Ishikawa (cell line): ENCODE measurements at regions not wholly inside any gene's neighbourhood (a gene's known extent, or its start where the extent isn't known, plus 50 kb on each side); places are given as distances from the start of the nearest gene placed in this dataset.

Experiments used
- CEBPB ChIP-seq: IDR thresholded peaks from 2 replicates; pipeline ENCODE4 v1.6.1; 2012
- CREB1 ChIP-seq: IDR thresholded peaks from 2 replicates; pipeline ENCODE4 v1.6.1; 2012; ENCODE audit warnings: low read depth
- EP300 ChIP-seq: IDR thresholded peaks from 2 replicates; pipeline ENCODE4 v1.6.1; 2012; ENCODE audit warnings: borderline replicate concordance
- MAX ChIP-seq: IDR thresholded peaks from 2 replicates; pipeline ENCODE4 v1.6.1; 2012
- RAD21 ChIP-seq: IDR thresholded peaks from 2 replicates; pipeline ENCODE4 v1.6.1; 2012; ENCODE audit warnings: low read depth
- TAF1 ChIP-seq: IDR thresholded peaks from 2 replicates; pipeline ENCODE4 v1.6.1; 2012; ENCODE audit warnings: low read depth, mild to moderate bottlenecking
- TEAD4 ChIP-seq: IDR thresholded peaks from 2 replicates; pipeline ENCODE4 v1.6.1; 2012
- YY1 ChIP-seq: IDR thresholded peaks from 2 replicates; pipeline ENCODE4 v1.6.1; 2012; ENCODE audit warnings: low read depth
- ZBTB7A ChIP-seq: IDR thresholded peaks from 2 replicates; pipeline ENCODE4 v1.6.1; 2012; ENCODE audit warnings: low read depth
- TF ChIP-seq, protein P1 (sequence below): IDR thresholded peaks from 2 replicates; pipeline ENCODE4 v1.6.1; 2012; ENCODE audit warnings: low read depth, mild to moderate bottlenecking
- TF ChIP-seq, protein P2 (sequence below): IDR thresholded peaks from 2 replicates; pipeline ENCODE4 v1.6.1; 2012

DNA sequence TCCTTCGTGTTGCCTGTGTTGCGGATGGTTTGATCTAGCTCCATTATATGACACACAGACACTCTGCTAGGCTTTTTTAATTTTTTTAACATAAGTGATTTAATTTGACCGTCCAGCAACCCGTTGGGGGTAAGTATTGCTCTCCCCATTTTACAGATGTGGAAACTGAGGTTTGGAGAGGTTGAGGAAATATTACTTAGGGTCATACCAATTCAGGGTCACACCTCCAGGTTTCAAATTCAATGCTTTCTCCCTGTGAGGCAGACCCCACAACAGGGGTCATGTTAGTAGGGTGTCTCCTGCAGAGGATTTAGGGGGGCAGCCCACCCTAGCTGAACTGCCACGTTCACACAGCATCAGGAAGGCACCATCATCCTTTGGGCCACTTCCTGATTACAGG is 179.4 kb downstream of the COPRS start:
- TF ChIP-seq RAD21 (no peak), TAF1 (no peak), ZBTB7A (no peak), TEAD4 (no peak), EP300 (no peak), CEBPB (no peak), MAX (no peak), YY1 (no peak), CREB1 (no peak)
- TF ChIP-seq, protein P1, sequence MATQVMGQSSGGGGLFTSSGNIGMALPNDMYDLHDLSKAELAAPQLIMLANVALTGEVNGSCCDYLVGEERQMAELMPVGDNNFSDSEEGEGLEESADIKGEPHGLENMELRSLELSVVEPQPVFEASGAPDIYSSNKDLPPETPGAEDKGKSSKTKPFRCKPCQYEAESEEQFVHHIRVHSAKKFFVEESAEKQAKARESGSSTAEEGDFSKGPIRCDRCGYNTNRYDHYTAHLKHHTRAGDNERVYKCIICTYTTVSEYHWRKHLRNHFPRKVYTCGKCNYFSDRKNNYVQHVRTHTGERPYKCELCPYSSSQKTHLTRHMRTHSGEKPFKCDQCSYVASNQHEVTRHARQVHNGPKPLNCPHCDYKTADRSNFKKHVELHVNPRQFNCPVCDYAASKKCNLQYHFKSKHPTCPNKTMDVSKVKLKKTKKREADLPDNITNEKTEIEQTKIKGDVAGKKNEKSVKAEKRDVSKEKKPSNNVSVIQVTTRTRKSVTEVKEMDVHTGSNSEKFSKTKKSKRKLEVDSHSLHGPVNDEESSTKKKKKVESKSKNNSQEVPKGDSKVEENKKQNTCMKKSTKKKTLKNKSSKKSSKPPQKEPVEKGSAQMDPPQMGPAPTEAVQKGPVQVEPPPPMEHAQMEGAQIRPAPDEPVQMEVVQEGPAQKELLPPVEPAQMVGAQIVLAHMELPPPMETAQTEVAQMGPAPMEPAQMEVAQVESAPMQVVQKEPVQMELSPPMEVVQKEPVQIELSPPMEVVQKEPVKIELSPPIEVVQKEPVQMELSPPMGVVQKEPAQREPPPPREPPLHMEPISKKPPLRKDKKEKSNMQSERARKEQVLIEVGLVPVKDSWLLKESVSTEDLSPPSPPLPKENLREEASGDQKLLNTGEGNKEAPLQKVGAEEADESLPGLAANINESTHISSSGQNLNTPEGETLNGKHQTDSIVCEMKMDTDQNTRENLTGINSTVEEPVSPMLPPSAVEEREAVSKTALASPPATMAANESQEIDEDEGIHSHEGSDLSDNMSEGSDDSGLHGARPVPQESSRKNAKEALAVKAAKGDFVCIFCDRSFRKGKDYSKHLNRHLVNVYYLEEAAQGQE = no peak
- TF ChIP-seq, protein P2, sequence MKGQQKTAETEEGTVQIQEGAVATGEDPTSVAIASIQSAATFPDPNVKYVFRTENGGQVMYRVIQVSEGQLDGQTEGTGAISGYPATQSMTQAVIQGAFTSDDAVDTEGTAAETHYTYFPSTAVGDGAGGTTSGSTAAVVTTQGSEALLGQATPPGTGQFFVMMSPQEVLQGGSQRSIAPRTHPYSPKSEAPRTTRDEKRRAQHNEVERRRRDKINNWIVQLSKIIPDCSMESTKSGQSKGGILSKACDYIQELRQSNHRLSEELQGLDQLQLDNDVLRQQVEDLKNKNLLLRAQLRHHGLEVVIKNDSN = no peak
